Spleen (tissue), 7 donors: ENCODE measurements at regions not wholly inside any gene's neighbourhood (a gene's known extent, or its start where the extent isn't known, plus 50 kb on each side); places are given as distances from the start of the nearest gene placed in this dataset.

Experiments
- CTCF ChIP-seq, 11 experiments: fragments of 200-600 bp in 7 of 11; fragments of 450-650 bp in 4 of 11; sonication (generic) in 4 of 11; IDR thresholded peaks in 8 of 11; conservative IDR thresholded peaks in 3 of 11; 1 replicate in 7 of 11; 2 replicates in 4 of 11; pipeline versions ENCODE4 v1.4.0 to v1.8.0; 2016 to 2021; ENCODE audit warnings: antibody characterized with exemption in 11 of 11, inconsistent platforms in 4 of 11, mild to moderate bottlenecking in 1 of 11
- POLR2A ChIP-seq, 3 donors: fragments of 450-650 bp; IDR thresholded peaks; one replicate each; pipeline ENCODE4 v1.5.1; 2017; ENCODE audit warnings: antibody characterized with exemption in 3 of 3, mild to moderate bottlenecking in 1 of 3
- POLR2AphosphoS5 ChIP-seq, 3 donors: sonication (generic); formaldehyde crosslinking; IDR thresholded peaks; one replicate each; pipeline ENCODE4 v1.5.1; 2017; ENCODE audit warnings: antibody characterized with exemption in 3 of 3
- donor health status: DM: no; HTN: no; CAD: no; lungs with moderate emphysema.
- donor health status: DM: no; HTN: no; CAD: no.
- donor health status: DM: no; HTN: no; CAD: no.

DNA sequence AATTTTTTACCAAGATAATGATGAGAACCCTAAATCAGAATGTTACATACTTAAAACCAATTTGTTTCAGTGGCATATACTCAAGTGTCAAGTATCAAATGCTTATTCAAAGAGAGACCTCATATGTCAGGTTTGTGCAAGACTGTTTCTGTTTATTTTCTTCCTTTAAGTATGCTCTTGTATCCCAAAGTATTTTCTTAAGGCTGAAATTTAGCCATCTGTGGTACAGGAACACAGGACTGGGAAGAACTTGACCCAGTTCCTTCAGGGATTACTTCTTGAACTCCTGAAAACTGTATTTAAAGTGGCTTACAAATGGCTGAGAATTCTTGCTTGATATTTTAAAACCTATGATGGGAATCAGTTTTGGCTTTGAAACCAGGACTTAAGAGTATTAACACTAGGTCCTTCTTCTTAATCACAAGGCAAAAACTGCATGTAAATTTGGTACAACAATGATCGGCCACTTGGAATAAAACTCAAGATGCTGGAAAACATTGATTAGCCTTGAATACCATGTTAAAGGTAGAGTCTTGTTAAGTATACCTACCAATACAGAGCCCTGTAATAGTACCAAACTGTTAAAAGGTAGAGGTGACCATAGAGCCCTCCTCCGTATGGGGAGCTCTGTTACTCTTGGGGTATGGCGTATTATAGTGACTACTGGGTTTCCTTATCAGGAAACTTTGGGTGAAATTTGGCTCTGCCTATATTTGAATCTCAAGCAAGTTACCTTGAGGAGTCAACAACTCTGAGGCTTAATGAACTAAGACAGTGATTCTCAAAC, 95.9 kb downstream of the BLID start:
- no peak for TF ChIP-seq CTCF (IDR thresholded peaks at IDR 0.05 in 8 of 11, conservative IDR thresholded peaks at IDR 0.05 in 3 of 11)
- no peak for TF ChIP-seq POLR2AphosphoS5 (IDR thresholded peaks at IDR 0.05)
- TF ChIP-seq POLR2A (IDR thresholded peaks at IDR 0.05): no peak
